HG03066 (cell line): ENCODE measurements at regions not wholly inside any gene's neighbourhood (a gene's known extent, or its start where the extent isn't known, plus 50 kb on each side); places are given as distances from the start of the nearest gene placed in this dataset.

Experiments
- ATAC-seq: cut with Tn5 transposase; IDR thresholded peaks from one replicate; pipeline ENCODE4 v1.9.1; 2021; ENCODE audit warnings: low read depth; ENCODE audit not compliant: unreplicated experiment

GRCh38 chr18:55121397-55122170 lies 162.3 kb upstream of the CCDC68 start:
- ATAC-seq: no peak

GRCh38 chr18:55120896-55121295 lies 161.6 kb upstream of the CCDC68 start:
- ATAC-seq: no peak

- ATAC-seq: no peak
Observed at GRCh38 chr18:55119434-55119833, 160.2 kb upstream of the CCDC68 start.

- ATAC-seq: no peak
Observed at GRCh38 chr18:55119016-55119415, 159.8 kb upstream of the CCDC68 start.

- ATAC-seq: no peak
Observed at GRCh38 chr18:55116863-55117262, 157.6 kb upstream of the CCDC68 start.

GRCh38 chr18:55115606-55116005 lies 156.3 kb upstream of the CCDC68 start:
- ATAC-seq: no peak

GRCh38 chr18:55114876-55115275 lies 155.6 kb upstream of the CCDC68 start:
- ATAC-seq: no peak

- ATAC-seq: no peak
Observed at GRCh38 chr18:55113800-55114199, 154.5 kb upstream of the CCDC68 start.

- ATAC-seq: no peak
Observed at GRCh38 chr18:55111271-55111670, 152.0 kb upstream of the CCDC68 start.

GRCh38 chr18:55110436-55110835 lies 151.2 kb upstream of the CCDC68 start:
- no peak for ATAC-seq

GRCh38 chr18:55109818-55110414 lies 150.7 kb upstream of the CCDC68 start:
- no peak for ATAC-seq

- ATAC-seq: no peak
Observed at GRCh38 chr18:55106906-55107305, 147.6 kb upstream of the CCDC68 start.

- no peak for ATAC-seq
Observed at GRCh38 chr18:55106466-55106865, 147.2 kb upstream of the CCDC68 start.

- ATAC-seq: no peak
Observed at GRCh38 chr18:55105873-55106272, 146.6 kb upstream of the CCDC68 start.

- ATAC-seq: no peak
Observed at GRCh38 chr18:55102958-55103456, 143.7 kb upstream of the CCDC68 start.

- ATAC-seq: no peak
Observed at GRCh38 chr18:55102501-55102900, 143.2 kb upstream of the CCDC68 start.

GRCh38 chr18:55101458-55101824 lies 142.2 kb upstream of the CCDC68 start:
- no peak for ATAC-seq

- ATAC-seq: no peak
Observed at GRCh38 chr18:55100817-55101457, 141.7 kb upstream of the CCDC68 start.

- no peak for ATAC-seq
Observed at GRCh38 chr18:55097456-55098170, 138.4 kb upstream of the CCDC68 start.

GRCh38 chr18:55096263-55096951 lies 137.1 kb upstream of the CCDC68 start:
- ATAC-seq: no peak
